ENCODE measurements at regions not wholly inside any gene's neighbourhood (a gene's known extent, or its start where the extent isn't known, plus 50 kb on each side); places are given as distances from the start of the nearest gene placed in this dataset.

- TF ChIP-seq CTCF (IDR thresholded peaks at IDR 0.05), result no peak
- no peak for TF ChIP-seq POLR2A (IDR thresholded peaks at IDR 0.05)
- no peak for TF ChIP-seq EP300 (IDR thresholded peaks at IDR 0.05)
These were observed 135.0 kb downstream of the DLEU7 start for GRCh38 chr13:50708461-50708860.

All from ovary (tissue), 3 donors.